GM21737 (cell line): ENCODE measurements at regions not wholly inside any gene's neighbourhood (a gene's known extent, or its start where the extent isn't known, plus 50 kb on each side); places are given as distances from the start of the nearest gene placed in this dataset.

Source experiments
- ATAC-seq: cut with Tn5 transposase; IDR thresholded peaks from one replicate; pipeline ENCODE4 v1.9.1; 2021; ENCODE audit warnings: mild to moderate bottlenecking, moderate library complexity; ENCODE audit not compliant: unreplicated experiment

- no peak for ATAC-seq
These were observed 50.3 kb upstream of the SORBS2 start for GRCh38 chr4:185862340-185862739.

GRCh38 chr4:185863946-185864345, 52.0 kb upstream of the SORBS2 start:
- no peak for ATAC-seq

GRCh38 chr4:185865901-185866328, 53.9 kb upstream of the SORBS2 start:
- no peak for ATAC-seq

GRCh38 chr4:185867770-185868169, 55.8 kb upstream of the SORBS2 start:
- ATAC-seq, result no peak

- ATAC-seq, result no peak
These were observed 57.0 kb upstream of the SORBS2 start for GRCh38 chr4:185868983-185869382.

GRCh38 chr4:185869427-185869826, 57.4 kb upstream of the SORBS2 start:
- no peak for ATAC-seq

GRCh38 chr4:185870366-185870765, 58.4 kb upstream of the SORBS2 start:
- ATAC-seq, result no peak

- ATAC-seq, result no peak
These were observed 60.9 kb upstream of the SORBS2 start for GRCh38 chr4:185872747-185873380.

GRCh38 chr4:185874516-185875230, 62.7 kb upstream of the SORBS2 start:
- ATAC-seq, result no peak

GRCh38 chr4:185875316-185875907, 63.4 kb upstream of the SORBS2 start:
- ATAC-seq, result no peak

GRCh38 chr4:185878633-185879032, 66.6 kb upstream of the SORBS2 start:
- no peak for ATAC-seq

GRCh38 chr4:185879666-185880312, 67.8 kb upstream of the SORBS2 start:
- ATAC-seq, result no peak

- no peak for ATAC-seq
These were observed 68.6 kb upstream of the SORBS2 start for GRCh38 chr4:185880571-185880970.

GRCh38 chr4:185881430-185881829, 69.4 kb upstream of the SORBS2 start:
- ATAC-seq, result no peak

GRCh38 chr4:185883591-185883990, 71.6 kb upstream of the SORBS2 start:
- ATAC-seq, result no peak

- no peak for ATAC-seq
These were observed 73.1 kb upstream of the SORBS2 start for GRCh38 chr4:185885075-185885474.

GRCh38 chr4:185885604-185886003, 73.6 kb upstream of the SORBS2 start:
- ATAC-seq, result no peak

GRCh38 chr4:185886832-185887524, 75.0 kb upstream of the SORBS2 start:
- no peak for ATAC-seq

GRCh38 chr4:185888676-185889075, 76.7 kb upstream of the SORBS2 start:
- ATAC-seq, result no peak

- ATAC-seq, result no peak
These were observed 77.6 kb upstream of the SORBS2 start for GRCh38 chr4:185889585-185889984.

- no peak for ATAC-seq
These were observed 78.2 kb upstream of the SORBS2 start for GRCh38 chr4:185890196-185890595.
